Lower lobe of right lung (tissue), 2 donors: ENCODE measurements at regions not wholly inside any gene's neighbourhood (a gene's known extent, or its start where the extent isn't known, plus 50 kb on each side); places are given as distances from the start of the nearest gene placed in this dataset.

Source experiments
- ATAC-seq, 2 donors: fragments of 200-7000 bp; cut with Tn5 transposase; one replicate each; pipeline ENCODE4 v1.9.1; 2020 to 2022; ENCODE audit warnings: mild to moderate bottlenecking in 2 of 2, moderate library complexity in 2 of 2
- DNase-seq: peaks from one replicate; pipeline ENCODE4 v3.0.0-alpha.2; 2020
- H3K27ac ChIP-seq: fragments of 200-600 bp; one replicate; pipeline ENCODE4 v1.8.0; 2022
- H3K27me3 ChIP-seq: fragments of 200-600 bp; one replicate; pipeline ENCODE4 v1.8.0; 2022; ENCODE audit warnings: low read depth
- H3K36me3 ChIP-seq: fragments of 200-600 bp; one replicate; pipeline ENCODE4 v1.8.0; 2022; ENCODE audit warnings: mild to moderate bottlenecking
- H3K4me1 ChIP-seq: fragments of 200-600 bp; one replicate; pipeline ENCODE4 v1.8.0; 2022
- H3K4me3 ChIP-seq: fragments of 200-600 bp; one replicate; pipeline ENCODE4 v1.8.0; 2022; ENCODE audit warnings: mild to moderate bottlenecking
- H3K9me3 ChIP-seq: fragments of 200-600 bp; one replicate; pipeline ENCODE4 v1.8.0; 2022
- intact Hi-C: fragments of 100-400 bp; cut with DNase I; formaldehyde crosslinking; loops from one replicate; pipeline ENCODE4 v1.11.0; 2022
- TF ChIP-seq, protein P1 (sequence below): fragments of 200-600 bp; IDR thresholded peaks from one replicate; pipeline ENCODE4 v1.8.0; 2022; ENCODE audit warnings: antibody characterized with exemption, mild to moderate bottlenecking
- donor health status: DM: no; HTN: yes; CAD: no; lungs with severe emphysema.

DNA sequence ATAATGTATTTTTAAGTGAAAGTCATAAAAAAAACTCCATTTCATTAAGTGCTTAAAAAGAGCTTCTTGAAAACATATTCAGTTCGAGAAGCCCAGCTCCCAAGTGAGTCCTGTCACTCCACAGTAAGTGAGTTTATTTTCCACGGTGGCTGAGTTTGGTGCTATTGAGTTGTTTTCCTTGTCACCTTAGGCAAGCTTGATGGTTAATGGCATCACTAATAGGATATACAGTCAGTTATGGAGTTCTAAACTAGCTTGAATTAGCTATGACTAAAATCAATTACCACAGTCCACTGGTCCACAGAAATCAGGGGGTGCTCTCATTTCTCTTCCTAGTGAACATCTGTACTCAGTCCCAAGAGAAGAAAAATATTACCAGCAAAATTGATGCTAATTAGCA, 1526.2 kb upstream of the IGFBP7 start:
- intact Hi-C loops = no loop called here
- Histone ChIP-seq H3K9me3 (no peaks in the 10 kb centered on the region), H3K36me3 (no peaks in the 10 kb centered on the region), H3K27ac (no peak overlapping the region), H3K27me3 (no peaks in the 10 kb centered on the region), H3K4me3 (no peak overlapping the region), H3K4me1 (no peaks in the 10 kb centered on the region)
- ATAC-seq (no peak), DNase-seq (no peak)
- TF ChIP-seq, protein P1, sequence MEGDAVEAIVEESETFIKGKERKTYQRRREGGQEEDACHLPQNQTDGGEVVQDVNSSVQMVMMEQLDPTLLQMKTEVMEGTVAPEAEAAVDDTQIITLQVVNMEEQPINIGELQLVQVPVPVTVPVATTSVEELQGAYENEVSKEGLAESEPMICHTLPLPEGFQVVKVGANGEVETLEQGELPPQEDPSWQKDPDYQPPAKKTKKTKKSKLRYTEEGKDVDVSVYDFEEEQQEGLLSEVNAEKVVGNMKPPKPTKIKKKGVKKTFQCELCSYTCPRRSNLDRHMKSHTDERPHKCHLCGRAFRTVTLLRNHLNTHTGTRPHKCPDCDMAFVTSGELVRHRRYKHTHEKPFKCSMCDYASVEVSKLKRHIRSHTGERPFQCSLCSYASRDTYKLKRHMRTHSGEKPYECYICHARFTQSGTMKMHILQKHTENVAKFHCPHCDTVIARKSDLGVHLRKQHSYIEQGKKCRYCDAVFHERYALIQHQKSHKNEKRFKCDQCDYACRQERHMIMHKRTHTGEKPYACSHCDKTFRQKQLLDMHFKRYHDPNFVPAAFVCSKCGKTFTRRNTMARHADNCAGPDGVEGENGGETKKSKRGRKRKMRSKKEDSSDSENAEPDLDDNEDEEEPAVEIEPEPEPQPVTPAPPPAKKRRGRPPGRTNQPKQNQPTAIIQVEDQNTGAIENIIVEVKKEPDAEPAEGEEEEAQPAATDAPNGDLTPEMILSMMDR = no peak

DNA sequence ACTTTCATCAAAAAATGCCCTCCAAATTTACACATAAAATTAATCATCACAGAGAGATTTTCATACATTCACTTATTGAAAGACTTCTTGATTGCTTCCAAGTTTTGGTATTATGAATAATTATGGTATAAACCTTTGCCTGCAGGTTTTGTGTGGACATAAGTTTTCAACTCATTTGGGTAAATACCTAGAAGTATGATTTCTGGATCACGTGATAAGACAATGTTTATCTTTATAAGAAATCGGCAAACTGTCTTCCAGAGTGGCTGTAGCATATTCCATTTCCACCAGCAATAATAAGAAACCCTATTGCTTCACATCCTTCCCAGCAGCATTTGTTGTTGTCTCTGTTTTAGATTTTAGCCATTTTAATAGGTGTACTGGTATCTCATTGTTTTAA, 1507.0 kb upstream of the IGFBP7 start:
- ATAC-seq (no peak), DNase-seq (no peak)
- Histone ChIP-seq H3K36me3 (no peaks in the 10 kb centered on the region), H3K4me1 (no peaks in the 10 kb centered on the region), H3K27me3 (no peaks in the 10 kb centered on the region), H3K4me3 (no peak overlapping the region), H3K27ac (no peak overlapping the region), H3K9me3 (no peaks in the 10 kb centered on the region)
- TF ChIP-seq, protein P1 = no peak
- intact Hi-C loops = no loop called here

DNA sequence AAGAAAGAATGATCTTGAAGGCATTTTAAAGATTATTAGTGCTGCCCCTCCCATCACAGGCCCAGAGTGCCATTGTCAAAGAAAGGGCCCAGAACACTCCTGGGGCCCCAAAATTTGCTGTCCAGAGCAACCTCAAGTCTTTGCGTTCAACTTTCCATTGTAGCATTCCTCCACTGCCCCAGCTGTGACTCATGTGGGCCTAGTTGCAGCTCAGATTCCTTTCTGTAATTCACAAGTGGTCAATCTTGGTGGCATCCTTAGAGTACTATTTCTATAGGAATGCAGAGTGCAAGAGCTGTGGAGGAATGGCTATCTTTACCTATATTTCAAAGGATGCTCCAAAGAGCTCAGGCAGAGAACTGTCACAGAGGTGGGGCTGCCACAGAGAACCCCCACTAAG, 1500.8 kb upstream of the IGFBP7 start:
- DNase-seq (no peak), ATAC-seq (no peak)
- TF ChIP-seq, protein P1 = no peak
- H3K27me3 ChIP-seq = no peaks in the 10 kb centered on the region
- H3K4me1 ChIP-seq = no peaks in the 10 kb centered on the region
- H3K4me3 ChIP-seq = no peak overlapping the region
- H3K27ac ChIP-seq = no peak overlapping the region
- no peaks in the 10 kb centered on the region for H3K9me3 ChIP-seq
- intact Hi-C loops = no loop called here
- H3K36me3 ChIP-seq = no peaks in the 10 kb centered on the region

DNA sequence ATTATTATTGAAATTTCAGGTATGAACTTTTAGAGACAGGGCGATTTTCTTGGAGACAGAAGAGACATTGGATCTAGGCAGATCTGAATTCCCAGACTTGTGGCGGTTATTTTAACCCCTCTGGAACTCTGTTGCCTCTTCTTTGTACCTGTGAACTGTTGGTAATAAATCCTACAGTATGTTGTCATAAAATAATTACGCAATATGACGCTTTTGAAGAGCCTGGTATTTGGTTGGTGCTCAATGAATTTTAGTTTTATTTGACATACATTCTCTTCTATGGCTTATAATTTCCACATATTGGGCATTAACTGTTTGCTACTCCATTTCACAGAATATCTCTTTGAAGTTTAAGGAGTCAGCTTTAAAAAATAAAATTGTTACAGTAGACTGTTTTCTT, 1496.1 kb upstream of the IGFBP7 start:
- TF ChIP-seq, protein P1 = no peak
- no peak for ATAC-seq
- no peaks in the 10 kb centered on the region for H3K36me3 ChIP-seq
- H3K4me1 ChIP-seq = no peaks in the 10 kb centered on the region
- no peaks in the 10 kb centered on the region for H3K9me3 ChIP-seq
- H3K4me3 ChIP-seq = no peak overlapping the region
- H3K27ac ChIP-seq = no peak overlapping the region
- no peak for DNase-seq
- intact Hi-C loops = no loop called here
- no peaks in the 10 kb centered on the region for H3K27me3 ChIP-seq

DNA sequence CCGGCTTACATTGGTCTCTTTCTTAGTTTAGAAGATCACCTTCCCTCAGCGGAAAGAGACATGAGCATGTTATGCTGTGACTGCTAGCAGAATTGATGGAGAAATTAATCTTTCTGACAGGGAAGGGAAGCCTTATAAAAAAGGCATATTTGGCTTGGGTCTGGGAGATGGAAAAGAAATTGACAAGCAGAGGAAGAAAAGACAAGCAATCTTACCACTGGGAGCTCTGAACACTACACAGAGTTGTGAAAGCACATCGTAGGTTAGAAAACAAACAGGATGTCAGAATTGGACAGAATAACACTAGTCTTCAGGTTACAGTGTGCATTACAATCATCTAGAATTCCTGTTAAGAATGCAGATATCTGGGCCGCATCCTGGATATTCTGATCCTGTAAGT, 1493.8 kb upstream of the IGFBP7 start:
- H3K36me3 ChIP-seq = no peaks in the 10 kb centered on the region

More for the DNA sequence above, 1493.8 kb upstream of the IGFBP7 start:
- DNase-seq = no peak
- Histone ChIP-seq H3K4me1 (no peaks in the 10 kb centered on the region), H3K4me3 (no peak overlapping the region), H3K27ac (no peak overlapping the region), H3K9me3 (no peaks in the 10 kb centered on the region), H3K27me3 (no peaks in the 10 kb centered on the region)
- intact Hi-C loops = no loop called here
- TF ChIP-seq, protein P1 = no peak
- no peak for ATAC-seq
